GM12878 (cell line): ENCODE measurements at regions not wholly inside any gene's neighbourhood (a gene's known extent, or its start where the extent isn't known, plus 50 kb on each side); places are given as distances from the start of the nearest gene placed in this dataset.

Source experiments
- EGR1 ChIP-seq, 2 experiments: IDR thresholded peaks; 1 replicate in 1 of 2; 2 replicates in 1 of 2; pipeline ENCODE4 v1.6.1; 2011 to 2012; ENCODE audit warnings: low read depth in 2 of 2, low read length in 2 of 2, borderline replicate concordance in 1 of 2, mild to moderate bottlenecking in 1 of 2, moderate library complexity in 1 of 2
- ESRRA ChIP-seq: IDR thresholded peaks from 2 replicates; pipeline ENCODE4 v1.6.1; 2012; ENCODE audit warnings: mild to moderate bottlenecking, low read length, improper control_type of control experiment
- HDAC6 ChIP-seq: fragments of 200-600 bp; sonication (generic); IDR thresholded peaks from one replicate; pipeline ENCODE4 v1.8.0; 2017; ENCODE audit warnings: antibody characterized with exemption; ENCODE audit not compliant: unreplicated experiment
- KLF5 ChIP-seq: fragments of 450-650 bp; IDR thresholded peaks from 2 replicates; pipeline ENCODE4 v1.6.1; 2014; ENCODE audit warnings: mild to moderate bottlenecking; ENCODE audit not compliant: partially characterized antibody
- NFYA ChIP-seq: IDR thresholded peaks from 2 replicates; pipeline ENCODE4 v1.6.1; 2011; ENCODE audit warnings: low read depth, mild to moderate bottlenecking, low read length, improper control_type of control experiment, borderline replicate concordance
- NR2C2 ChIP-seq: IDR thresholded peaks from 2 replicates; pipeline ENCODE4 v1.6.1; 2011; ENCODE audit warnings: borderline replicate concordance, low read depth; ENCODE audit not compliant: control insufficient read depth, insufficient read length
- POLR2A ChIP-seq: IDR thresholded peaks from 2 replicates; pipeline ENCODE4 v1.6.1; 2011; ENCODE audit warnings: low read depth, mild to moderate bottlenecking, low read length
- RUNX3 ChIP-seq: IDR thresholded peaks from 2 replicates; pipeline ENCODE4 v1.6.1; 2012; ENCODE audit warnings: low read length, inconsistent platforms
- TAF1 ChIP-seq: IDR thresholded peaks from 2 replicates; pipeline ENCODE4 v1.6.1; 2011; ENCODE audit warnings: mild to moderate bottlenecking, low read depth, low read length, borderline replicate concordance
- TF ChIP-seq, protein P1 (sequence below): fragments of 450-650 bp; IDR thresholded peaks from 2 replicates; pipeline ENCODE4 v1.6.1; 2017; ENCODE audit warnings: low read depth, mild to moderate bottlenecking, moderate library complexity
- TF ChIP-seq, protein P2 (sequence below): fragments of 450-650 bp; IDR thresholded peaks from 2 replicates; pipeline ENCODE4 v1.6.1; 2016; ENCODE audit warnings: mild to moderate bottlenecking
- TF ChIP-seq, protein P3 (sequence below), 3 experiments: IDR thresholded peaks in 2 of 3; conservative IDR thresholded peaks in 1 of 3; 2 replicates each; pipeline ENCODE4 v1.5.1; 2011; ENCODE audit warnings: low read depth in 3 of 3, low read length in 3 of 3, mild to moderate bottlenecking in 3 of 3, control low read depth in 2 of 3, moderate library complexity in 2 of 3, inconsistent platforms in 1 of 3, mixed read lengths in 1 of 3; ENCODE audit not compliant: control insufficient read depth in 2 of 3, insufficient read depth in 1 of 3; ENCODE audit errors: extremely low read depth in 1 of 3
- TF ChIP-seq, protein P4 (sequence below): IDR thresholded peaks from 2 replicates; pipeline ENCODE4 v1.6.1; 2012; ENCODE audit warnings: low read depth, low read length, improper control_type of control experiment
- TF ChIP-seq, protein P5 (sequence below): IDR thresholded peaks from 2 replicates; pipeline ENCODE4 v1.6.1; 2011; ENCODE audit warnings: borderline replicate concordance, low read depth, mild to moderate bottlenecking, moderate library complexity, mixed read lengths, low read length; ENCODE audit not compliant: insufficient read depth; ENCODE audit errors: extremely low read length
- TF ChIP-seq, protein P6 (sequence below): fragments of 450-650 bp; formaldehyde crosslinking; IDR thresholded peaks from 2 replicates; pipeline ENCODE4 v1.5.0; 2022; ENCODE audit warnings: mild to moderate bottlenecking, missing genetic modification characterization

DNA sequence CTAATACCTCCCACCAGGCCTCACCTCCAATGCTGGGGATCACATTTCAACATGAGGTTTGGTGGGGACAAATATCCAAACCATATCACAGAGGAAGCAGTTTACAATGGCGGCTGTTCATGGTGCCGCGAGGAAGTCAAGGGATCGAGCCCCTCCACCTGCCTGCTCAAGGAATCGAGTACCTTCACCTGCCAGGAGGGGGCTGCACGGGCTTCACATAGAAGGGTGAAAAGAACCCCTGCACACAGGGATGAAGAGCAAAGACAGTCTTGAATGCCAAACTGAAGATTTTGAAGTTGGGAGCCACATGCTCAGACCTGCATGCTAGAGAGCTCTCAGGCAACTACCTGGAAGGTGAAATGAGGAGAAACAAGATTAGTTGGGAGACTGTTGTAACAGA lies 110.3 kb downstream of the KCNF1 start (continued):
- TF ChIP-seq NR2C2 (no peak), POLR2A (no peak), TAF1 (no peak), EGR1 (IDR thresholded peaks at IDR 0.05; ENCODE audit: borderline replicate concordance in 1 of 2, low read depth in 2 of 2, low read length in 2 of 2) (no peak), RUNX3 (no peak), HDAC6 (no peak), KLF5 (no peak), ESRRA (no peak), NFYA (no peak)
- TF ChIP-seq, protein P1, sequence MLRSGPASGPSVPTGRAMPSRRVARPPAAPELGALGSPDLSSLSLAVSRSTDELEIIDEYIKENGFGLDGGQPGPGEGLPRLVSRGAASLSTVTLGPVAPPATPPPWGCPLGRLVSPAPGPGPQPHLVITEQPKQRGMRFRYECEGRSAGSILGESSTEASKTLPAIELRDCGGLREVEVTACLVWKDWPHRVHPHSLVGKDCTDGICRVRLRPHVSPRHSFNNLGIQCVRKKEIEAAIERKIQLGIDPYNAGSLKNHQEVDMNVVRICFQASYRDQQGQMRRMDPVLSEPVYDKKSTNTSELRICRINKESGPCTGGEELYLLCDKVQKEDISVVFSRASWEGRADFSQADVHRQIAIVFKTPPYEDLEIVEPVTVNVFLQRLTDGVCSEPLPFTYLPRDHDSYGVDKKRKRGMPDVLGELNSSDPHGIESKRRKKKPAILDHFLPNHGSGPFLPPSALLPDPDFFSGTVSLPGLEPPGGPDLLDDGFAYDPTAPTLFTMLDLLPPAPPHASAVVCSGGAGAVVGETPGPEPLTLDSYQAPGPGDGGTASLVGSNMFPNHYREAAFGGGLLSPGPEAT = no peak
- TF ChIP-seq, protein P2, sequence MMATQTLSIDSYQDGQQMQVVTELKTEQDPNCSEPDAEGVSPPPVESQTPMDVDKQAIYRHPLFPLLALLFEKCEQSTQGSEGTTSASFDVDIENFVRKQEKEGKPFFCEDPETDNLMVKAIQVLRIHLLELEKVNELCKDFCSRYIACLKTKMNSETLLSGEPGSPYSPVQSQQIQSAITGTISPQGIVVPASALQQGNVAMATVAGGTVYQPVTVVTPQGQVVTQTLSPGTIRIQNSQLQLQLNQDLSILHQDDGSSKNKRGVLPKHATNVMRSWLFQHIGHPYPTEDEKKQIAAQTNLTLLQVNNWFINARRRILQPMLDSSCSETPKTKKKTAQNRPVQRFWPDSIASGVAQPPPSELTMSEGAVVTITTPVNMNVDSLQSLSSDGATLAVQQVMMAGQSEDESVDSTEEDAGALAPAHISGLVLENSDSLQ = no peak
- TF ChIP-seq, protein P3, sequence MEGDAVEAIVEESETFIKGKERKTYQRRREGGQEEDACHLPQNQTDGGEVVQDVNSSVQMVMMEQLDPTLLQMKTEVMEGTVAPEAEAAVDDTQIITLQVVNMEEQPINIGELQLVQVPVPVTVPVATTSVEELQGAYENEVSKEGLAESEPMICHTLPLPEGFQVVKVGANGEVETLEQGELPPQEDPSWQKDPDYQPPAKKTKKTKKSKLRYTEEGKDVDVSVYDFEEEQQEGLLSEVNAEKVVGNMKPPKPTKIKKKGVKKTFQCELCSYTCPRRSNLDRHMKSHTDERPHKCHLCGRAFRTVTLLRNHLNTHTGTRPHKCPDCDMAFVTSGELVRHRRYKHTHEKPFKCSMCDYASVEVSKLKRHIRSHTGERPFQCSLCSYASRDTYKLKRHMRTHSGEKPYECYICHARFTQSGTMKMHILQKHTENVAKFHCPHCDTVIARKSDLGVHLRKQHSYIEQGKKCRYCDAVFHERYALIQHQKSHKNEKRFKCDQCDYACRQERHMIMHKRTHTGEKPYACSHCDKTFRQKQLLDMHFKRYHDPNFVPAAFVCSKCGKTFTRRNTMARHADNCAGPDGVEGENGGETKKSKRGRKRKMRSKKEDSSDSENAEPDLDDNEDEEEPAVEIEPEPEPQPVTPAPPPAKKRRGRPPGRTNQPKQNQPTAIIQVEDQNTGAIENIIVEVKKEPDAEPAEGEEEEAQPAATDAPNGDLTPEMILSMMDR (IDR thresholded peaks at IDR 0.05 in 2 of 3, conservative IDR thresholded peaks at IDR 0.05 in 1 of 3; ENCODE audit: control insufficient read depth in 2 of 3, extremely low read depth in 1 of 3, insufficient read depth in 1 of 3, low read depth in 3 of 3, low read length in 3 of 3) = no peak
- TF ChIP-seq, protein P4, sequence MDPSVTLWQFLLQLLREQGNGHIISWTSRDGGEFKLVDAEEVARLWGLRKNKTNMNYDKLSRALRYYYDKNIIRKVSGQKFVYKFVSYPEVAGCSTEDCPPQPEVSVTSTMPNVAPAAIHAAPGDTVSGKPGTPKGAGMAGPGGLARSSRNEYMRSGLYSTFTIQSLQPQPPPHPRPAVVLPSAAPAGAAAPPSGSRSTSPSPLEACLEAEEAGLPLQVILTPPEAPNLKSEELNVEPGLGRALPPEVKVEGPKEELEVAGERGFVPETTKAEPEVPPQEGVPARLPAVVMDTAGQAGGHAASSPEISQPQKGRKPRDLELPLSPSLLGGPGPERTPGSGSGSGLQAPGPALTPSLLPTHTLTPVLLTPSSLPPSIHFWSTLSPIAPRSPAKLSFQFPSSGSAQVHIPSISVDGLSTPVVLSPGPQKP = no peak
- TF ChIP-seq, protein P5, sequence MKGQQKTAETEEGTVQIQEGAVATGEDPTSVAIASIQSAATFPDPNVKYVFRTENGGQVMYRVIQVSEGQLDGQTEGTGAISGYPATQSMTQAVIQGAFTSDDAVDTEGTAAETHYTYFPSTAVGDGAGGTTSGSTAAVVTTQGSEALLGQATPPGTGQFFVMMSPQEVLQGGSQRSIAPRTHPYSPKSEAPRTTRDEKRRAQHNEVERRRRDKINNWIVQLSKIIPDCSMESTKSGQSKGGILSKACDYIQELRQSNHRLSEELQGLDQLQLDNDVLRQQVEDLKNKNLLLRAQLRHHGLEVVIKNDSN = no peak
- TF ChIP-seq, protein P6, sequence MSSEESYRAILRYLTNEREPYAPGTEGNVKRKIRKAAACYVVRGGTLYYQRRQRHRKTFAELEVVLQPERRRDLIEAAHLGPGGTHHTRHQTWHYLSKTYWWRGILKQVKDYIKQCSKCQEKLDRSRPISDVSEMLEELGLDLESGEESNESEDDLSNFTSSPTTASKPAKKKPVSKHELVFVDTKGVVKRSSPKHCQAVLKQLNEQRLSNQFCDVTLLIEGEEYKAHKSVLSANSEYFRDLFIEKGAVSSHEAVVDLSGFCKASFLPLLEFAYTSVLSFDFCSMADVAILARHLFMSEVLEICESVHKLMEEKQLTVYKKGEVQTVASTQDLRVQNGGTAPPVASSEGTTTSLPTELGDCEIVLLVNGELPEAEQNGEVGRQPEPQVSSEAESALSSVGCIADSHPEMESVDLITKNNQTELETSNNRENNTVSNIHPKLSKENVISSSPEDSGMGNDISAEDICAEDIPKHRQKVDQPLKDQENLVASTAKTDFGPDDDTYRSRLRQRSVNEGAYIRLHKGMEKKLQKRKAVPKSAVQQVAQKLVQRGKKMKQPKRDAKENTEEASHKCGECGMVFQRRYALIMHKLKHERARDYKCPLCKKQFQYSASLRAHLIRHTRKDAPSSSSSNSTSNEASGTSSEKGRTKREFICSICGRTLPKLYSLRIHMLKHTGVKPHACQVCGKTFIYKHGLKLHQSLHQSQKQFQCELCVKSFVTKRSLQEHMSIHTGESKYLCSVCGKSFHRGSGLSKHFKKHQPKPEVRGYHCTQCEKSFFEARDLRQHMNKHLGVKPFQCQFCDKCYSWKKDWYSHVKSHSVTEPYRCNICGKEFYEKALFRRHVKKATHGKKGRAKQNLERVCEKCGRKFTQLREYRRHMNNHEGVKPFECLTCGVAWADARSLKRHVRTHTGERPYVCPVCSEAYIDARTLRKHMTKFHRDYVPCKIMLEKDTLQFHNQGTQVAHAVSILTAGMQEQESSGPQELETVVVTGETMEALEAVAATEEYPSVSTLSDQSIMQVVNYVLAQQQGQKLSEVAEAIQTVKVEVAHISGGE (CRISPR knock-in tag) = no peak
